IMR-90 (cell line): ENCODE measurements at regions not wholly inside any gene's neighbourhood (a gene's known extent, or its start where the extent isn't known, plus 50 kb on each side); places are given as distances from the start of the nearest gene placed in this dataset.
"Not testable (repeated sequence)": the region's sequence is repeated elsewhere in the genome, so short reads cannot be mapped to it uniquely, and the experiment has no call there.

Source experiments
- ATAC-seq: fragments of 200-7000 bp; cut with Tn5 transposase; 2 replicates; pipeline ENCODE4 v1.9.1; 2020; ENCODE audit warnings: low read depth, mild to moderate bottlenecking, moderate library complexity
- BruUV-seq: library from RNA; stranded (reverse); fragments of 400-500 nt; replicated peaks from 2 replicates; lab custom pipeline; 2021; lab: Mats Ljungman, UMichigan
- CTCF ChIA-PET: fragments of 300-600 bp; formaldehyde crosslinking; extraction: SDS; loops from one replicate; lab custom pipeline; 2021; ENCODE audit warnings: antibody characterized with exemption; lab: Yijun Ruan, JAX
- POLR2A ChIA-PET: fragments of 300-600 bp; sonication (Branson Sonifier 250); formaldehyde crosslinking; loops from one replicate; lab custom pipeline; 2022; ENCODE audit warnings: antibody characterized with exemption; ENCODE audit not compliant: unreplicated experiment; lab: Charles Lee
- DNase-seq: peaks from one replicate; pipeline ENCODE4 v3.0.0; 2013
- H2AFZ ChIP-seq: replicated peaks from 2 replicates; pipeline ENCODE3; 2013; ENCODE audit warnings: low read length, mild to moderate bottlenecking; ENCODE audit not compliant: poor library complexity
- H2AK5ac ChIP-seq: 2 replicates; pipeline ENCODE4 v1.6.1; 2013; ENCODE audit warnings: low read depth, low read length, inconsistent platforms
- H2AK9ac ChIP-seq: replicated peaks from 2 replicates; pipeline ENCODE3; 2013; ENCODE audit warnings: mild to moderate bottlenecking, low read depth, low read length, moderate library complexity; ENCODE audit not compliant: poor library complexity
- H2BK120ac ChIP-seq: 2 replicates; pipeline ENCODE4 v1.6.1; 2013; ENCODE audit warnings: low read depth, low read length, inconsistent platforms
- H2BK15ac ChIP-seq: 3 replicates; pipeline ENCODE4 v1.6.1; 2013; ENCODE audit warnings: low read depth, low read length, inconsistent platforms
- H2BK20ac ChIP-seq: 2 replicates; pipeline ENCODE4 v1.6.1; 2013; ENCODE audit warnings: low read depth, mild to moderate bottlenecking, inconsistent platforms, low read length, moderate library complexity
- H2BK5ac ChIP-seq: 2 replicates; pipeline ENCODE4 v1.6.1; 2013; ENCODE audit warnings: mild to moderate bottlenecking, low read depth, low read length, inconsistent platforms; ENCODE audit not compliant: poor library complexity, severe bottlenecking
- H3K14ac ChIP-seq: replicated peaks from 2 replicates; pipeline ENCODE4 v1.6.1; 2013; ENCODE audit warnings: low read depth, low read length, inconsistent platforms
- H3K18ac ChIP-seq: 2 replicates; pipeline ENCODE4 v1.6.1; 2013; ENCODE audit warnings: low read depth, low read length, control low read depth
- H3K23ac ChIP-seq: 2 replicates; pipeline ENCODE4 v1.6.1; 2013; ENCODE audit warnings: low read depth, low read length, inconsistent platforms
- H3K27ac ChIP-seq: 2 replicates; pipeline ENCODE4 v1.5.1; 2013; ENCODE audit warnings: mild to moderate bottlenecking, control low read depth, low read length; ENCODE audit not compliant: insufficient read depth
- H3K27me3 ChIP-seq: 2 replicates; pipeline ENCODE4 v1.6.1; 2013; ENCODE audit warnings: low read length; ENCODE audit not compliant: control insufficient read depth, insufficient read depth
- H3K36me3 ChIP-seq: 2 replicates; pipeline ENCODE4 v1.6.1; 2013; ENCODE audit warnings: low read length, mixed read lengths; ENCODE audit not compliant: control insufficient read depth, insufficient read depth
- H3K4ac ChIP-seq: 2 replicates; pipeline ENCODE4 v1.6.1; 2013; ENCODE audit warnings: low read depth, low read length, inconsistent platforms
- H3K4me1 ChIP-seq: 2 replicates; pipeline ENCODE4 v1.6.1; 2013; ENCODE audit warnings: low read length, mixed read lengths; ENCODE audit not compliant: control insufficient read depth, insufficient read depth
- H3K4me2 ChIP-seq: 2 replicates; pipeline ENCODE4 v1.6.1; 2013; ENCODE audit warnings: low read depth, mild to moderate bottlenecking, control low read depth, low read length, moderate library complexity
- H3K4me3 ChIP-seq: 2 replicates; pipeline ENCODE4 v1.5.1; 2013; ENCODE audit warnings: low read depth, mild to moderate bottlenecking, control low read depth, low read length, moderate library complexity; ENCODE audit not compliant: insufficient read depth
- H3K56ac ChIP-seq: 2 replicates; pipeline ENCODE4 v1.6.1; 2013; ENCODE audit warnings: low read length, inconsistent platforms; ENCODE audit not compliant: insufficient read depth; ENCODE audit errors: extremely low read depth
- H3K79me1 ChIP-seq, 2 experiments: 2 replicates each; pipeline ENCODE4 v1.6.1; 2013; ENCODE audit warnings: low read length in 2 of 2, inconsistent platforms in 1 of 2, low read depth in 1 of 2
- H3K9ac ChIP-seq: 2 replicates; pipeline ENCODE4 v1.6.1; 2013; ENCODE audit warnings: low read depth, low read length, control low read depth
- H3K9me1 ChIP-seq: 2 replicates; pipeline ENCODE4 v1.6.1; 2013; ENCODE audit warnings: low read length, inconsistent platforms; ENCODE audit not compliant: insufficient read depth
- H3K9me3 ChIP-seq: 2 replicates; pipeline ENCODE4 v1.6.1; 2013; ENCODE audit warnings: low read length; ENCODE audit not compliant: control insufficient read depth, insufficient read depth
- H4K20me1 ChIP-seq: 2 replicates; pipeline ENCODE4 v1.6.1; 2013; ENCODE audit warnings: low read length, inconsistent platforms; ENCODE audit not compliant: insufficient read depth
- H4K5ac ChIP-seq: 2 replicates; pipeline ENCODE4 v1.6.1; 2013; ENCODE audit warnings: mild to moderate bottlenecking, low read depth, low read length, control low read depth
- H4K8ac ChIP-seq, 2 experiments: 2 replicates each; pipeline ENCODE4 v1.6.1; 2013; ENCODE audit warnings: low read depth in 2 of 2, low read length in 2 of 2, control low read depth in 1 of 2, inconsistent platforms in 1 of 2
- H4K91ac ChIP-seq: 2 replicates; pipeline ENCODE4 v1.6.1; 2013; ENCODE audit warnings: low read depth, low read length, inconsistent platforms; ENCODE audit not compliant: insufficient read depth
- CEBPB ChIP-seq: IDR thresholded peaks from 2 replicates; pipeline ENCODE4 v1.6.1; 2012; ENCODE audit warnings: low read depth, low read length, improper control_type of control experiment
- CTCF ChIP-seq: conservative IDR thresholded peaks from 2 replicates; pipeline ENCODE4 v1.5.1; 2012; ENCODE audit warnings: mild to moderate bottlenecking, low read depth, low read length, improper control_type of control experiment
- ELK1 ChIP-seq: fragments of 150-350 bp; IDR thresholded peaks from 2 replicates; pipeline ENCODE4 v1.6.1; 2016; ENCODE audit warnings: low read depth, mild to moderate bottlenecking, low read length, moderate library complexity, borderline replicate concordance
- FOS ChIP-seq: fragments of 150-350 bp; IDR thresholded peaks from 2 replicates; pipeline ENCODE4 v1.6.1; 2016; ENCODE audit warnings: low read depth, low read length
- WGBS, 2 experiments: methylation state at CpG; one replicate each; pipeline versions ENCODE4 v1.1.5 to v1.1.7; 2013; ENCODE audit warnings: missing lambda C conversion rate in 2 of 2; ENCODE audit not compliant: insufficient read length in 1 of 2; ENCODE audit errors: extremely low coverage in 2 of 2; 5-methylcytosine and 5-hydroxymethylcytosine counted together
- dilution Hi-C: fragments of 300-500 bp; cut with HindIII; formaldehyde crosslinking; loops from one replicate; pipeline ENCODE4 v1.14.3; 2018; ENCODE audit warnings: low sequenced_read_pairs; ENCODE audit not compliant: unreplicated experiment
- in situ Hi-C: fragments of 300-500 bp; cut with MboI; formaldehyde crosslinking; loops from 3 replicates; pipeline ENCODE4 v1.14.3; 2019; ENCODE audit warnings: low sequenced_read_pairs, inconsistent platforms, mixed read lengths
- intact Hi-C: fragments of 100-400 bp; cut with micrococcal nuclease; formaldehyde crosslinking; loops from 2 replicates; pipeline ENCODE4 v1.10.0; 2022

- Histone ChIP-seq H4K5ac (no peak overlapping the region), H4K8ac (no peak overlapping the region), H3K14ac (no peak overlapping the region), H4K20me1 (no peaks in the 10 kb centered on the region; the same call in 1 of the 2 replicates), H2BK5ac (no peak overlapping the region), H3K4me3 (no peak overlapping the region), H2BK20ac (no peak overlapping the region), H3K9me3 (peaks cover 40% of the 10 kb centered on the region), H2AFZ (no peak overlapping the region), H2BK120ac (no peak overlapping the region), H3K4me2 (no peak overlapping the region), H3K9ac (no peak overlapping the region), H3K56ac (no peak overlapping the region), H3K18ac (no peak overlapping the region), H3K4ac (no peak overlapping the region), H3K36me3 (no peaks in the 10 kb centered on the region), H2AK9ac (no peak overlapping the region), H3K27ac (no peak overlapping the region), H2AK5ac (no peak overlapping the region), H3K79me1 (no peaks in the 10 kb centered on the region), H3K9me1 (no peaks in the 10 kb centered on the region), H3K23ac (no peak overlapping the region), H3K27me3 (no peaks in the 10 kb centered on the region), H2BK15ac (no peak overlapping the region), H3K4me1 (no peaks in the 10 kb centered on the region), H4K91ac (no peak overlapping the region)
- dilution Hi-C loops (no loop called here), intact Hi-C loops (no loop called here), in situ Hi-C loops (no loop called here)
- TF ChIP-seq FOS (no peak), CTCF (no peak), ELK1 (no peak), CEBPB (no peak)
- DNase-seq (no peak), ATAC-seq (no peak)
- ChIA-PET CTCF (no interaction called here), POLR2A (no interaction called here)
- no TSS peak for BruUV-seq
- 79% methylated on average over 19 of the region's 36 CpGs; no CpG with 5 or more reads in 1 of the 2 experiments for WGBS, 2 experiments
Observed at GRCh38 chr5:3324421-3325101, 271.1 kb upstream of the IRX1 start.

GRCh38 chr5:3323966-3324365 lies 271.7 kb upstream of the IRX1 start:
- H4K8ac ChIP-seq, H3K9me1 ChIP-seq, H3K9ac ChIP-seq, H2BK120ac ChIP-seq, H2AK9ac ChIP-seq, H3K23ac ChIP-seq, H2BK20ac ChIP-seq, H3K36me3 ChIP-seq, H3K18ac ChIP-seq, H3K4me2 ChIP-seq, dilution Hi-C loops, H3K56ac ChIP-seq, H4K5ac ChIP-seq, H3K4me1 ChIP-seq, H2AK5ac ChIP-seq, H3K4me3 ChIP-seq, H3K79me1 ChIP-seq, H2AFZ ChIP-seq, H3K27ac ChIP-seq, H2BK15ac ChIP-seq, ATAC-seq, intact Hi-C loops, H3K4ac ChIP-seq, H3K14ac ChIP-seq, H3K27me3 ChIP-seq, BruUV-seq, in situ Hi-C loops, POLR2A ChIA-PET, CTCF ChIA-PET, H4K20me1 ChIP-seq, H4K91ac ChIP-seq: not testable (repeated sequence)
- peak; percentile 3 for DNase-seq
- H3K9me3 ChIP-seq, result peaks cover 37% of the 10 kb centered on the region
- 91 to 100% methylated on average over 4 to 5 of the region's 6 CpGs for WGBS, 2 experiments
- peak overlapping the region; percentile 63 for H2BK5ac ChIP-seq
